Esophagus squamous epithelium (tissue), 4 donors: ENCODE measurements at regions not wholly inside any gene's neighbourhood (a gene's known extent, or its start where the extent isn't known, plus 50 kb on each side); places are given as distances from the start of the nearest gene placed in this dataset.

Source experiments
- CTCF ChIP-seq, 6 experiments: fragments of 450-650 bp in 4 of 6; fragments of 200-600 bp in 2 of 6; sonication (generic) in 2 of 6; IDR thresholded peaks; one replicate each; pipeline ENCODE4 v1.5.1; 2016 to 2019; ENCODE audit warnings: antibody characterized with exemption in 6 of 6, mild to moderate bottlenecking in 4 of 6, moderate library complexity in 4 of 6
- POLR2A ChIP-seq, 4 donors: fragments of 450-650 bp; IDR thresholded peaks; one replicate each; pipeline ENCODE4 v1.6.1; 2017; ENCODE audit warnings: antibody characterized with exemption in 4 of 4, mild to moderate bottlenecking in 4 of 4, moderate library complexity in 3 of 4

GRCh38 chr14:89533136-89533535 lies 116.1 kb upstream of the FOXN3 start:
- no peak for TF ChIP-seq CTCF (IDR thresholded peaks at IDR 0.05)
- TF ChIP-seq POLR2A (IDR thresholded peaks at IDR 0.05) = no peak
